Uterus (tissue), 2 donors: ENCODE measurements at regions not wholly inside any gene's neighbourhood (a gene's known extent, or its start where the extent isn't known, plus 50 kb on each side); places are given as distances from the start of the nearest gene placed in this dataset.

Source experiments
- CTCF ChIP-seq, 4 experiments: fragments of 200-600 bp in 2 of 4; fragments of 450-650 bp in 2 of 4; sonication (generic) in 2 of 4; IDR thresholded peaks; one replicate each; pipeline ENCODE4 v1.5.1; 2016 to 2019; ENCODE audit warnings: antibody characterized with exemption in 4 of 4, mild to moderate bottlenecking in 2 of 4, moderate library complexity in 1 of 4
- POLR2A ChIP-seq, 2 donors: fragments of 450-650 bp; IDR thresholded peaks; one replicate each; pipeline ENCODE4 v1.6.1; 2016; ENCODE audit warnings: antibody characterized with exemption in 2 of 2, mild to moderate bottlenecking in 1 of 2, moderate library complexity in 1 of 2

GRCh38 chr17:33811984-33812577 is 443.0 kb upstream of the CCL2 start:
- no peak for TF ChIP-seq POLR2A (IDR thresholded peaks at IDR 0.05)
- TF ChIP-seq CTCF (IDR thresholded peaks at IDR 0.05) = no peak
